ENCODE measurements at regions not wholly inside any gene's neighbourhood (a gene's known extent, or its start where the extent isn't known, plus 50 kb on each side); places are given as distances from the start of the nearest gene placed in this dataset.

DNA sequence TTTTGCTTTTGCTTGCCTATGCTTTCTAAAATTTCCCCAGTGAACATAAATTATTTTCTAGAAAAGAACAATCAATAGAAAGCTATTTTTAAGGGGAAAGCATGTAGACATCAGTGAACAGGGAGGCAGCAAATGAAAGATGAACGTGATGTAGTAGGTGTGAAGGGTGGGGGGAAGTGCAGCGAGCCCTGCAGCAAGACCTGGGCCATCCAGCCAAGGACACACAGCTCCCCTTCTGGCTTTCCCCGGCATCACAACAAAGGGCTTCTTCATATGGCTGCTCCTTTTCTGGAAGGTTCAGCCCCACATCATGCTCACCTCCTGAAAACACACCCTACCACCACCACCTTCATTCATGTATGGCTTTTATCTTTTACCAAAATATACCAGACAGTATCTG is 109.2 kb upstream of the ETS2 start:
- TF ChIP-seq, protein P1, sequence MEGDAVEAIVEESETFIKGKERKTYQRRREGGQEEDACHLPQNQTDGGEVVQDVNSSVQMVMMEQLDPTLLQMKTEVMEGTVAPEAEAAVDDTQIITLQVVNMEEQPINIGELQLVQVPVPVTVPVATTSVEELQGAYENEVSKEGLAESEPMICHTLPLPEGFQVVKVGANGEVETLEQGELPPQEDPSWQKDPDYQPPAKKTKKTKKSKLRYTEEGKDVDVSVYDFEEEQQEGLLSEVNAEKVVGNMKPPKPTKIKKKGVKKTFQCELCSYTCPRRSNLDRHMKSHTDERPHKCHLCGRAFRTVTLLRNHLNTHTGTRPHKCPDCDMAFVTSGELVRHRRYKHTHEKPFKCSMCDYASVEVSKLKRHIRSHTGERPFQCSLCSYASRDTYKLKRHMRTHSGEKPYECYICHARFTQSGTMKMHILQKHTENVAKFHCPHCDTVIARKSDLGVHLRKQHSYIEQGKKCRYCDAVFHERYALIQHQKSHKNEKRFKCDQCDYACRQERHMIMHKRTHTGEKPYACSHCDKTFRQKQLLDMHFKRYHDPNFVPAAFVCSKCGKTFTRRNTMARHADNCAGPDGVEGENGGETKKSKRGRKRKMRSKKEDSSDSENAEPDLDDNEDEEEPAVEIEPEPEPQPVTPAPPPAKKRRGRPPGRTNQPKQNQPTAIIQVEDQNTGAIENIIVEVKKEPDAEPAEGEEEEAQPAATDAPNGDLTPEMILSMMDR (IDR thresholded peaks at IDR 0.05; ENCODE audit: low read depth, low read length), result no peak
- TF ChIP-seq POLR2A (IDR thresholded peaks at IDR 0.05; ENCODE audit: extremely low read depth, insufficient read length) (no peak), MYC (IDR thresholded peaks at IDR 0.05; ENCODE audit: low read depth, low read length) (no peak)
- TF ChIP-seq, protein P2, sequence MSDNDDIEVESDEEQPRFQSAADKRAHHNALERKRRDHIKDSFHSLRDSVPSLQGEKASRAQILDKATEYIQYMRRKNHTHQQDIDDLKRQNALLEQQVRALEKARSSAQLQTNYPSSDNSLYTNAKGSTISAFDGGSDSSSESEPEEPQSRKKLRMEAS (IDR thresholded peaks at IDR 0.05; ENCODE audit: low read depth, low read length), result no peak
